ENCODE measurements at regions not wholly inside any gene's neighbourhood (a gene's known extent, or its start where the extent isn't known, plus 50 kb on each side); places are given as distances from the start of the nearest gene placed in this dataset.

- no peak for TF ChIP-seq POLR2AphosphoS5 (IDR thresholded peaks at IDR 0.05; ENCODE audit: insufficient read depth in 1 of 2, low read depth in 1 of 2)
- TF ChIP-seq CTCF (IDR thresholded peaks at IDR 0.05): no peak
- TF ChIP-seq POLR2A (IDR thresholded peaks at IDR 0.05): no peak
Measured at GRCh38 chr5:67652201-67652600, 455.6 kb upstream of the CD180 start.

Measured in vagina (tissue), 2 donors.